CD14-positive monocyte (primary cell): ENCODE measurements at regions not wholly inside any gene's neighbourhood (a gene's known extent, or its start where the extent isn't known, plus 50 kb on each side); places are given as distances from the start of the nearest gene placed in this dataset.

Source experiments
- DNase-seq, 3 donors: peaks; one replicate each; pipeline ENCODE4 v3.0.0-alpha.2; 2011 to 2022
- H2AFZ ChIP-seq: 2 replicates; pipeline ENCODE4 v1.6.0; 2012; ENCODE audit warnings: mild to moderate bottlenecking, low read depth, low read length, inconsistent platforms; ENCODE audit not compliant: insufficient read depth, poor library complexity, severe bottlenecking
- H3K27ac ChIP-seq, 2 donors: 1 replicate in 1 of 2; 2 replicates in 1 of 2; pipeline ENCODE4 v1.5.1; 2012 to 2013; ENCODE audit warnings: low read length in 2 of 2, control low read depth in 1 of 2, inconsistent platforms in 1 of 2, low read depth in 1 of 2, mild to moderate bottlenecking in 1 of 2
- H3K27me3 ChIP-seq, 2 donors: one replicate each; pipeline versions ENCODE4 v1.6.0 to v1.6.1; 2011 to 2013; ENCODE audit warnings: low read length in 2 of 2; ENCODE audit not compliant: control insufficient read depth in 2 of 2, insufficient read depth in 2 of 2
- H3K36me3 ChIP-seq, 2 donors: replicated peaks in 1 of 2; 1 replicate in 1 of 2; 2 replicates in 1 of 2; pipeline versions ENCODE4 v1.5.1 to v1.6.1; 2012 to 2013; ENCODE audit warnings: low read length in 2 of 2, control low read depth in 1 of 2, inconsistent platforms in 1 of 2, mild to moderate bottlenecking in 1 of 2; ENCODE audit not compliant: insufficient read depth in 2 of 2, control insufficient read depth in 1 of 2
- H3K4me1 ChIP-seq, 2 donors: 1 replicate in 1 of 2; 2 replicates in 1 of 2; pipeline versions ENCODE4 v1.5.1 to v1.6.1; 2012 to 2013; ENCODE audit warnings: low read length in 2 of 2, control low read depth in 1 of 2, inconsistent platforms in 1 of 2, mild to moderate bottlenecking in 1 of 2, moderate library complexity in 1 of 2; ENCODE audit not compliant: insufficient read depth in 2 of 2, control insufficient read depth in 1 of 2
- H3K4me2 ChIP-seq: replicated peaks from 2 replicates; pipeline ENCODE3; 2012; ENCODE audit warnings: low read length, moderate library complexity, mild to moderate bottlenecking; ENCODE audit not compliant: poor library complexity, severe bottlenecking; ENCODE audit errors: extremely low read depth
- H3K4me3 ChIP-seq, 3 experiments: fragments of 200-600 bp in 1 of 3; sonication (generic) in 1 of 3; replicated peaks in 1 of 3; 1 replicate in 2 of 3; 2 replicates in 1 of 3; pipeline ENCODE4 v1.5.1; 2011 to 2013; ENCODE audit warnings: low read length in 3 of 3, mild to moderate bottlenecking in 3 of 3, control low read depth in 2 of 3, low read depth in 2 of 3, inconsistent platforms in 1 of 3, moderate library complexity in 1 of 3
- H3K79me2 ChIP-seq: 2 replicates; pipeline ENCODE4 v1.6.0; 2012; ENCODE audit warnings: mild to moderate bottlenecking, control low read depth, inconsistent platforms, low read length, moderate library complexity; ENCODE audit not compliant: insufficient read depth
- H3K9ac ChIP-seq: 2 replicates; pipeline ENCODE4 v1.6.0; 2017; ENCODE audit warnings: low read length, mild to moderate bottlenecking; ENCODE audit not compliant: insufficient read depth, poor library complexity, severe bottlenecking
- H3K9me3 ChIP-seq, 2 donors: replicated peaks in 1 of 2; 1 replicate in 1 of 2; 2 replicates in 1 of 2; pipeline versions ENCODE4 v1.5.1 to v1.6.1; 2012 to 2013; ENCODE audit warnings: low read length in 2 of 2, control low read depth in 1 of 2; ENCODE audit not compliant: control insufficient read depth in 1 of 2, insufficient read depth in 1 of 2
- H4K20me1 ChIP-seq: 2 replicates; pipeline ENCODE4 v1.6.0; 2012; ENCODE audit warnings: mild to moderate bottlenecking, low read length, control low read depth, moderate library complexity; ENCODE audit not compliant: insufficient read depth
- H3K27ac Mint-ChIP-seq, 7 donors: one replicate each; pipeline ENCODE4 v1.8.0; 2020; ENCODE audit warnings: mild to moderate bottlenecking in 7 of 7, mixed read lengths in 7 of 7, moderate library complexity in 6 of 7, inconsistent platforms in 2 of 7
- H3K27me3 Mint-ChIP-seq, 3 donors: one replicate each; pipeline ENCODE4 v1.8.0; 2021 to 2022; ENCODE audit warnings: low read depth in 3 of 3, mild to moderate bottlenecking in 3 of 3, mixed read lengths in 3 of 3, moderate library complexity in 3 of 3, inconsistent platforms in 1 of 3
- H3K36me3 Mint-ChIP-seq, 2 donors: one replicate each; pipeline ENCODE4 v1.8.0; 2020; ENCODE audit warnings: mixed read lengths in 2 of 2, inconsistent platforms in 1 of 2, mild to moderate bottlenecking in 1 of 2
- H3K4me1 Mint-ChIP-seq: one replicate; pipeline ENCODE4 v1.8.0; 2020; ENCODE audit warnings: mild to moderate bottlenecking, mixed read lengths
- H3K4me3 Mint-ChIP-seq, 2 donors: one replicate each; pipeline ENCODE4 v1.8.0; 2020; ENCODE audit warnings: mild to moderate bottlenecking in 2 of 2, mixed read lengths in 2 of 2, moderate library complexity in 1 of 2
- H3K9me3 Mint-ChIP-seq, 7 donors: one replicate each; pipeline ENCODE4 v1.8.0; 2020 to 2022; ENCODE audit warnings: mixed read lengths in 7 of 7, mild to moderate bottlenecking in 6 of 7, moderate library complexity in 6 of 7, inconsistent platforms in 2 of 7
- CTCF ChIP-seq: fragments of 200-600 bp; IDR thresholded peaks from one replicate; pipeline ENCODE4 v1.8.0; 2022; ENCODE audit warnings: antibody characterized with exemption, mild to moderate bottlenecking
- WGBS: methylation state at CpG from one replicate; pipeline ENCODE4 v1.1.5; 2013; ENCODE audit warnings: missing lambda C conversion rate; ENCODE audit not compliant: insufficient coverage; 5-methylcytosine and 5-hydroxymethylcytosine counted together
- intact Hi-C, 2 donors: fragments of 100-400 bp; cut with micrococcal nuclease; formaldehyde crosslinking; loops; one replicate each; pipeline versions ENCODE4 v1.15.0 to v1.15.1; 2023

- H3K36me3 ChIP-seq = no peaks in the 10 kb centered on the region
- no peaks in the 10 kb centered on the region for H3K27me3 Mint-ChIP-seq
- no peaks in the 10 kb centered on the region for H3K36me3 Mint-ChIP-seq
- no peaks in the 10 kb centered on the region for H3K79me2 ChIP-seq
- no peaks in the 10 kb centered on the region for H3K4me1 Mint-ChIP-seq
- no peaks in the 10 kb centered on the region for H3K4me1 ChIP-seq
- H3K4me3 Mint-ChIP-seq = no peak overlapping the region
- H3K27ac Mint-ChIP-seq = no peak overlapping the region
- H3K27ac ChIP-seq = no peak overlapping the region
- no peak overlapping the region for H3K4me3 ChIP-seq
- H3K27me3 ChIP-seq = no peaks in the 10 kb centered on the region
- WGBS = no CpG with 5 or more reads among the region's 3 CpGs
- no peak overlapping the region for H2AFZ ChIP-seq
- peaks cover 0 to 12% (median 5%) of the 10 kb centered on the region in 7 donors for H3K9me3 Mint-ChIP-seq
- H3K9me3 ChIP-seq = peaks cover 0 to 3% of the 10 kb centered on the region in 2 donors
- no peak for DNase-seq
- no peak overlapping the region for H3K4me2 ChIP-seq
- no peak overlapping the region for H3K9ac ChIP-seq
- TF ChIP-seq CTCF = no peak
- H4K20me1 ChIP-seq = no peaks in the 10 kb centered on the region
- intact Hi-C loops = no loop called here
Observed at GRCh38 chr5:29079771-29080170, 2041.4 kb upstream of the CDH9 start.

GRCh38 chr5:29077451-29077850 is 2039.1 kb upstream of the CDH9 start:
- no peak overlapping the region for H3K27ac ChIP-seq
- no peak overlapping the region for H3K4me3 ChIP-seq
- no peak overlapping the region for H3K4me3 Mint-ChIP-seq
- no peak overlapping the region for H3K4me2 ChIP-seq
- no peaks in the 10 kb centered on the region for H3K79me2 ChIP-seq
- H3K4me1 ChIP-seq = no peaks in the 10 kb centered on the region
- DNase-seq = no peak
- WGBS = 60% methylated on average over 1 of the region's 5 CpGs
- no peaks in the 10 kb centered on the region for H3K27me3 ChIP-seq
- intact Hi-C loops = no loop called here
- no peak for TF ChIP-seq CTCF
- no peak overlapping the region for H2AFZ ChIP-seq
- no peaks in the 10 kb centered on the region for H3K27me3 Mint-ChIP-seq
- H3K9me3 ChIP-seq = peaks cover 0 to 3% of the 10 kb centered on the region in 2 donors
- no peaks in the 10 kb centered on the region for H3K4me1 Mint-ChIP-seq
- no peak overlapping the region for H3K27ac Mint-ChIP-seq
- H3K9me3 Mint-ChIP-seq = peaks cover 0 to 12% (median 5%) of the 10 kb centered on the region in 7 donors
- H3K9ac ChIP-seq = no peak overlapping the region
- no peaks in the 10 kb centered on the region for H3K36me3 Mint-ChIP-seq
- no peaks in the 10 kb centered on the region for H4K20me1 ChIP-seq
- H3K36me3 ChIP-seq = no peaks in the 10 kb centered on the region
